H9 (cell line): ENCODE measurements at regions not wholly inside any gene's neighbourhood (a gene's known extent, or its start where the extent isn't known, plus 50 kb on each side); places are given as distances from the start of the nearest gene placed in this dataset.

Experiments used
- DNase-seq: peaks from one replicate; pipeline ENCODE4 v3.0.0-alpha.2; 2017
- H2AFZ ChIP-seq: one replicate; pipeline ENCODE4 v1.6.1; 2013; ENCODE audit warnings: mild to moderate bottlenecking, low read length, control low read depth, moderate library complexity
- H2AK5ac ChIP-seq: 2 replicates; pipeline ENCODE4 v1.6.1; 2013; ENCODE audit warnings: low read length, control low read depth, mixed read lengths; ENCODE audit not compliant: insufficient read length
- H2BK120ac ChIP-seq: one replicate; pipeline ENCODE4 v1.6.1; 2013; ENCODE audit warnings: low read depth, mild to moderate bottlenecking, low read length, control low read depth, inconsistent platforms; ENCODE audit not compliant: poor library complexity, severe bottlenecking
- H2BK12ac ChIP-seq: 2 replicates; pipeline ENCODE4 v1.6.1; 2013; ENCODE audit warnings: low read length, control low read depth, mixed read lengths, low read depth; ENCODE audit not compliant: insufficient read length
- H2BK15ac ChIP-seq: 2 replicates; pipeline ENCODE4 v1.6.1; 2013; ENCODE audit warnings: low read depth, low read length, control low read depth
- H2BK20ac ChIP-seq: one replicate; pipeline ENCODE4 v1.6.1; 2013; ENCODE audit warnings: low read depth, mild to moderate bottlenecking, low read length, control low read depth, inconsistent platforms; ENCODE audit not compliant: poor library complexity, severe bottlenecking
- H2BK5ac ChIP-seq: 2 replicates; pipeline ENCODE4 v1.6.1; 2013; ENCODE audit warnings: low read length, control low read depth, mixed read lengths; ENCODE audit not compliant: insufficient read length
- H3K14ac ChIP-seq: 2 replicates; pipeline ENCODE4 v1.6.1; 2013; ENCODE audit warnings: low read length, control low read depth; ENCODE audit not compliant: insufficient read depth
- H3K18ac ChIP-seq: 2 replicates; pipeline ENCODE4 v1.6.1; 2013; ENCODE audit warnings: low read depth, mild to moderate bottlenecking, mixed read lengths, low read length, control low read depth; ENCODE audit not compliant: insufficient read length
- H3K23ac ChIP-seq: 2 replicates; pipeline ENCODE4 v1.6.1; 2013; ENCODE audit warnings: low read length, control low read depth, mixed read lengths, low read depth; ENCODE audit not compliant: insufficient read length
- H3K23me2 ChIP-seq: 2 replicates; pipeline ENCODE4 v1.6.1; 2013; ENCODE audit warnings: low read depth, mild to moderate bottlenecking, mixed read lengths, low read length, control low read depth; ENCODE audit not compliant: insufficient read length, poor library complexity, severe bottlenecking
- H3K27ac ChIP-seq: 2 replicates; pipeline ENCODE4 v1.5.1; 2013; ENCODE audit warnings: low read length, control low read depth, mixed read lengths, low read depth; ENCODE audit not compliant: insufficient read length
- H3K27me3 ChIP-seq: 2 replicates; pipeline ENCODE4 v1.6.1; 2013; ENCODE audit warnings: low read length, control low read depth, inconsistent platforms; ENCODE audit not compliant: insufficient read depth
- H3K4ac ChIP-seq: 2 replicates; pipeline ENCODE4 v1.6.1; 2013; ENCODE audit warnings: low read depth, mild to moderate bottlenecking, control low read depth, inconsistent platforms, low read length, moderate library complexity
- H3K4me1 ChIP-seq: 2 replicates; pipeline ENCODE4 v1.6.1; 2013; ENCODE audit warnings: low read length, control low read depth, inconsistent platforms; ENCODE audit not compliant: insufficient read depth
- H3K4me2 ChIP-seq: 2 replicates; pipeline ENCODE4 v1.6.1; 2013; ENCODE audit warnings: low read length, control low read depth, mixed read lengths; ENCODE audit not compliant: insufficient read length, insufficient read depth
- H3K56ac ChIP-seq: 2 replicates; pipeline ENCODE4 v1.6.1; 2013; ENCODE audit warnings: low read depth, mild to moderate bottlenecking, mixed read lengths, low read length, control low read depth; ENCODE audit not compliant: insufficient read length
- H3K79me1 ChIP-seq: 2 replicates; pipeline ENCODE4 v1.6.1; 2013; ENCODE audit warnings: low read depth, mild to moderate bottlenecking, moderate library complexity, low read length, control low read depth, inconsistent platforms; ENCODE audit not compliant: insufficient read depth, poor library complexity, severe bottlenecking
- H3K79me2 ChIP-seq: 2 replicates; pipeline ENCODE4 v1.6.1; 2013; ENCODE audit warnings: low read length, control low read depth, inconsistent platforms; ENCODE audit not compliant: insufficient read depth
- H3K9ac ChIP-seq: 2 replicates; pipeline ENCODE4 v1.6.1; 2013; ENCODE audit warnings: low read length, control low read depth, mixed read lengths; ENCODE audit not compliant: insufficient read length; ENCODE audit errors: extremely low read depth
- H3K9me3 ChIP-seq: one replicate; pipeline ENCODE4 v1.6.1; 2013; ENCODE audit warnings: low read depth, low read length, inconsistent platforms; ENCODE audit not compliant: control insufficient read depth
- H3T11ph ChIP-seq: one replicate; pipeline ENCODE4 v1.6.1; 2013; ENCODE audit warnings: mild to moderate bottlenecking, low read length, control low read depth, inconsistent platforms
- H4K20me1 ChIP-seq: one replicate; pipeline ENCODE4 v1.6.1; 2013; ENCODE audit not compliant: control insufficient read depth, insufficient read length, insufficient read depth
- H4K5ac ChIP-seq: 2 replicates; pipeline ENCODE4 v1.6.1; 2013; ENCODE audit warnings: low read depth, mild to moderate bottlenecking, mixed read lengths, low read length, control low read depth; ENCODE audit not compliant: insufficient read length
- H4K8ac ChIP-seq: replicated peaks from 2 replicates; pipeline ENCODE4 v1.6.1; 2013; ENCODE audit warnings: low read length, control low read depth, mixed read lengths, low read depth; ENCODE audit not compliant: insufficient read length
- H4K91ac ChIP-seq: 2 replicates; pipeline ENCODE4 v1.6.1; 2013; ENCODE audit warnings: low read depth, mild to moderate bottlenecking, moderate library complexity, mixed read lengths, low read length, control low read depth; ENCODE audit not compliant: insufficient read length
- H3K27ac Mint-ChIP-seq, 3 experiments: 2 replicates in 2 of 3; 3 replicates in 1 of 3; pipeline ENCODE4 v1.8.0; 2020 to 2021; ENCODE audit warnings: mixed read lengths in 3 of 3, mild to moderate bottlenecking in 1 of 3, moderate library complexity in 1 of 3
- H3K27me3 Mint-ChIP-seq: 2 replicates; pipeline ENCODE4 v1.8.0; 2021; ENCODE audit warnings: low read depth, mild to moderate bottlenecking, moderate library complexity, mixed read lengths
- H3K36me3 Mint-ChIP-seq, 3 experiments: 2 replicates in 2 of 3; 3 replicates in 1 of 3; pipeline ENCODE4 v1.8.0; 2020 to 2021; ENCODE audit warnings: low read depth in 3 of 3, mixed read lengths in 3 of 3; ENCODE audit not compliant: insufficient read depth in 1 of 3
- H3K4me1 Mint-ChIP-seq, 2 experiments: 2 replicates each; pipeline ENCODE4 v1.8.0; 2020; ENCODE audit warnings: mixed read lengths in 2 of 2
- H3K4me3 Mint-ChIP-seq, 2 experiments: 2 replicates in 1 of 2; 3 replicates in 1 of 2; pipeline ENCODE4 v1.8.0; 2020 to 2021; ENCODE audit warnings: mild to moderate bottlenecking in 2 of 2, mixed read lengths in 2 of 2, moderate library complexity in 1 of 2
- H3K9me3 Mint-ChIP-seq, 2 experiments: 2 replicates in 1 of 2; 3 replicates in 1 of 2; pipeline ENCODE4 v1.8.0; 2020; ENCODE audit warnings: mild to moderate bottlenecking in 2 of 2, mixed read lengths in 2 of 2, moderate library complexity in 1 of 2
- CTCF ChIP-seq: fragments of 200-600 bp; sonication (generic); conservative IDR thresholded peaks from 3 replicates; pipeline ENCODE4 v1.8.0; 2021; ENCODE audit warnings: antibody characterized with exemption, mild to moderate bottlenecking
- WGBS: extraction: QIAGEN DNeasy Blood & Tissue Kit; methylation state at CpG from one replicate; pipeline ENCODE4 v1.1.7; 2013; ENCODE audit warnings: missing lambda C conversion rate, low lambda C conversion rate, mixed read lengths; ENCODE audit not compliant: insufficient read length; ENCODE audit errors: extremely low coverage; 5-methylcytosine and 5-hydroxymethylcytosine counted together

- no peaks in the 10 kb centered on the region for H3K4me1 Mint-ChIP-seq
- H3K36me3 Mint-ChIP-seq = peaks cover 13 to 26% (median 17%) of the 10 kb centered on the region in 3 experiments; a peak in 6 of 7 replicates
- WGBS = no CpG with 5 or more reads among the region's 1 CpG
Measured at GRCh38 chr6:67160820-67161219, 1453.8 kb upstream of the EYS start.

More at GRCh38 chr6:67160820-67161219, 1453.8 kb upstream of the EYS start:
- Histone ChIP-seq H3K27me3 (no peaks in the 10 kb centered on the region), H3T11ph (no peak overlapping the region), H3K14ac (no peak overlapping the region), H4K91ac (no peak overlapping the region), H3K4me2 (no peak overlapping the region), H3K79me1 (no peaks in the 10 kb centered on the region), H3K9me3 (peaks cover 9% of the 10 kb centered on the region), H2BK5ac (no peak overlapping the region), H3K4me1 (no peaks in the 10 kb centered on the region), H2BK15ac (no peak overlapping the region), H3K9ac (no peak overlapping the region), H2BK20ac (no peak overlapping the region), H2AFZ (no peak overlapping the region), H3K23ac (no peak overlapping the region), H2AK5ac (no peak overlapping the region), H3K27ac (no peak overlapping the region), H3K23me2 (no peaks in the 10 kb centered on the region), H3K18ac (no peak overlapping the region), H4K5ac (no peak overlapping the region), H2BK120ac (no peak overlapping the region), H2BK12ac (no peak overlapping the region), H4K8ac (no peak overlapping the region), H3K79me2 (no peaks in the 10 kb centered on the region), H3K4ac (no peak overlapping the region), H4K20me1 (no peaks in the 10 kb centered on the region), H3K56ac (no peak overlapping the region)
- no peak overlapping the region for H3K4me3 Mint-ChIP-seq
- H3K27me3 Mint-ChIP-seq = no peaks in the 10 kb centered on the region
- peaks cover 34 to 37% of the 10 kb centered on the region in 2 experiments for H3K9me3 Mint-ChIP-seq
- no peak for DNase-seq
- H3K27ac Mint-ChIP-seq = no peak overlapping the region
- no peak for TF ChIP-seq CTCF
